ENCODE measurements at regions not wholly inside any gene's neighbourhood (a gene's known extent, or its start where the extent isn't known, plus 50 kb on each side); places are given as distances from the start of the nearest gene placed in this dataset.
A peak's percentile ranks its signal among the peaks of the same experiment; 100 is the strongest.

GRCh38 chr4:54941994-54942552 lies 183.3 kb downstream of the KDR start:
- Histone ChIP-seq H2BK120ac (ENCODE audit: low read depth, low read length) (no peak overlapping the region), H3K18ac (ENCODE audit: low read depth, low read length) (peak overlapping the region; percentile 79; the same call in 1 of the 2 replicates), H3K4me1 (ENCODE audit: control insufficient read depth, insufficient read depth, low read length) (no peaks in the 10 kb centered on the region), H2AK9ac (replicated peaks; ENCODE audit: low read depth, low read length, poor library complexity) (no peak overlapping the region), H3K56ac (ENCODE audit: extremely low read depth, insufficient read depth, low read length) (no peak overlapping the region), H2BK15ac (ENCODE audit: low read depth, low read length) (no peak overlapping the region), H4K5ac (ENCODE audit: low read depth, low read length) (peak overlapping the region; percentile 64; the same call in 1 of the 2 replicates), H3K27ac (ENCODE audit: insufficient read depth, low read length) (no peak overlapping the region), H2BK20ac (ENCODE audit: low read depth, low read length) (no peak overlapping the region), H3K36me3 (ENCODE audit: control insufficient read depth, insufficient read depth, low read length) (no peaks in the 10 kb centered on the region), H3K79me1 (ENCODE audit: low read depth in 1 of 2, low read length in 2 of 2) (no peaks in the 10 kb centered on the region), H4K8ac (ENCODE audit: low read depth in 2 of 2, low read length in 2 of 2) (no peak overlapping the region), H3K9ac (ENCODE audit: low read depth, low read length) (no peak overlapping the region), H3K9me3 (ENCODE audit: control insufficient read depth, insufficient read depth, low read length) (no peaks in the 10 kb centered on the region), H4K91ac (ENCODE audit: insufficient read depth, low read depth, low read length) (no peak overlapping the region), H3K4ac (ENCODE audit: low read depth, low read length) (no peak overlapping the region), H3K4me3 (ENCODE audit: insufficient read depth, low read depth, low read length) (no peak overlapping the region), H3K27me3 (ENCODE audit: control insufficient read depth, insufficient read depth, low read length) (peaks cover 2% of the 10 kb centered on the region; the same call in 1 of the 2 replicates), H3K14ac (replicated peaks; ENCODE audit: low read depth, low read length) (no peak overlapping the region), H4K20me1 (ENCODE audit: insufficient read depth, low read length) (no peaks in the 10 kb centered on the region), H2AK5ac (ENCODE audit: low read depth, low read length) (no peak overlapping the region), H3K4me2 (ENCODE audit: low read depth, low read length) (peak overlapping the region; percentile 32; the same call in 1 of the 2 replicates), H2BK5ac (ENCODE audit: low read depth, low read length, poor library complexity, severe bottlenecking) (no peak overlapping the region), H3K23ac (ENCODE audit: low read depth, low read length) (no peak overlapping the region), H2AFZ (replicated peaks; ENCODE audit: low read length, poor library complexity) (no peak overlapping the region), H3K9me1 (ENCODE audit: insufficient read depth, low read length) (no peaks in the 10 kb centered on the region)
- dilution Hi-C loops (cut with HindIII; ENCODE audit: low sequenced_read_pairs, unreplicated experiment): no loop called here
- ATAC-seq (ENCODE audit: low read depth) (no peak), DNase-seq (no peak)
- no TSS peak for BruUV-seq (replicated peaks)
- in situ Hi-C loops (cut with MboI; ENCODE audit: low sequenced_read_pairs): no loop called here
- TF ChIP-seq BHLHE40 (IDR thresholded peaks at IDR 0.05; ENCODE audit: low read depth, low read length): no peak
- TF ChIP-seq RAD21 (IDR thresholded peaks at IDR 0.05; ENCODE audit: low read length): no peak
- whole genome bisulfite sequencing, 2 experiments (ENCODE audit: extremely low coverage in 2 of 2, insufficient read length in 1 of 2): no CpG with 5 or more reads among the region's 10 CpGs
- intact Hi-C loops (cut with micrococcal nuclease): no loop called here
- ChIA-PET POLR2A (ENCODE audit: unreplicated experiment) (no interaction called here), CTCF (interaction anchor here (0.6 to 1.0 kb wide), 2 partner anchors 12 to 409 kb away, joined by 3 read pairs; no protein-coding TSS in a partner anchor)

All from IMR-90 (cell line).